LNCaP clone FGC (cell line): ENCODE measurements at regions not wholly inside any gene's neighbourhood (a gene's known extent, or its start where the extent isn't known, plus 50 kb on each side); places are given as distances from the start of the nearest gene placed in this dataset.

Experiments used
- DNase-seq: peaks from one replicate; pipeline ENCODE4 v3.0.0-alpha.2; 2011; ENCODE audit warnings: low read depth
- H3K4me3 ChIP-seq: 2 replicates; pipeline ENCODE4 v1.5.1; 2011; ENCODE audit warnings: mild to moderate bottlenecking, low read depth, low read length, control low read depth
- TF ChIP-seq, protein P1 (sequence below): IDR thresholded peaks from 2 replicates; pipeline ENCODE4 v1.5.1; 2012; ENCODE audit warnings: mild to moderate bottlenecking; ENCODE audit not compliant: control insufficient read depth, insufficient read depth; ENCODE audit errors: extremely low read depth

DNA sequence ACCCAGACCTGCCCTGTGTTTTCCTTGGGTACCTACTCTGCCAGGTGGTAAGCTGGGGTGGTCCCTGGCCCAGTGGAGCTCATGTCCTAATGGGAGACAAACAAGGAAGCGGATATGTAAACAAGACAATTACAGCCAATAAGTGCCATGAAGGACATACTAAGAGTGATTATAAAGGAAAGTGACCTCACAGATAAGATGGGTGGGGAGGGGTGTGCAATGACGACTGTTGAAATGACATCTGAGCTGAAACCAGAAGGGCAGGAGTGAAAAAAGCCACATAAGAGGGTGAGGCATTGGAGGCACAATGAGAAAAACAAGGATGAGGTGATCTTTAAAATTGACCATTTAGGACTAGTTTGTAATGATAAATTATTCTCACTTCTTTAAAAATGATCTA is 336.2 kb upstream of the IL12A start:
- no peak overlapping the region for H3K4me3 ChIP-seq
- TF ChIP-seq, protein P1, sequence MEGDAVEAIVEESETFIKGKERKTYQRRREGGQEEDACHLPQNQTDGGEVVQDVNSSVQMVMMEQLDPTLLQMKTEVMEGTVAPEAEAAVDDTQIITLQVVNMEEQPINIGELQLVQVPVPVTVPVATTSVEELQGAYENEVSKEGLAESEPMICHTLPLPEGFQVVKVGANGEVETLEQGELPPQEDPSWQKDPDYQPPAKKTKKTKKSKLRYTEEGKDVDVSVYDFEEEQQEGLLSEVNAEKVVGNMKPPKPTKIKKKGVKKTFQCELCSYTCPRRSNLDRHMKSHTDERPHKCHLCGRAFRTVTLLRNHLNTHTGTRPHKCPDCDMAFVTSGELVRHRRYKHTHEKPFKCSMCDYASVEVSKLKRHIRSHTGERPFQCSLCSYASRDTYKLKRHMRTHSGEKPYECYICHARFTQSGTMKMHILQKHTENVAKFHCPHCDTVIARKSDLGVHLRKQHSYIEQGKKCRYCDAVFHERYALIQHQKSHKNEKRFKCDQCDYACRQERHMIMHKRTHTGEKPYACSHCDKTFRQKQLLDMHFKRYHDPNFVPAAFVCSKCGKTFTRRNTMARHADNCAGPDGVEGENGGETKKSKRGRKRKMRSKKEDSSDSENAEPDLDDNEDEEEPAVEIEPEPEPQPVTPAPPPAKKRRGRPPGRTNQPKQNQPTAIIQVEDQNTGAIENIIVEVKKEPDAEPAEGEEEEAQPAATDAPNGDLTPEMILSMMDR: no peak
- no peak for DNase-seq

DNA sequence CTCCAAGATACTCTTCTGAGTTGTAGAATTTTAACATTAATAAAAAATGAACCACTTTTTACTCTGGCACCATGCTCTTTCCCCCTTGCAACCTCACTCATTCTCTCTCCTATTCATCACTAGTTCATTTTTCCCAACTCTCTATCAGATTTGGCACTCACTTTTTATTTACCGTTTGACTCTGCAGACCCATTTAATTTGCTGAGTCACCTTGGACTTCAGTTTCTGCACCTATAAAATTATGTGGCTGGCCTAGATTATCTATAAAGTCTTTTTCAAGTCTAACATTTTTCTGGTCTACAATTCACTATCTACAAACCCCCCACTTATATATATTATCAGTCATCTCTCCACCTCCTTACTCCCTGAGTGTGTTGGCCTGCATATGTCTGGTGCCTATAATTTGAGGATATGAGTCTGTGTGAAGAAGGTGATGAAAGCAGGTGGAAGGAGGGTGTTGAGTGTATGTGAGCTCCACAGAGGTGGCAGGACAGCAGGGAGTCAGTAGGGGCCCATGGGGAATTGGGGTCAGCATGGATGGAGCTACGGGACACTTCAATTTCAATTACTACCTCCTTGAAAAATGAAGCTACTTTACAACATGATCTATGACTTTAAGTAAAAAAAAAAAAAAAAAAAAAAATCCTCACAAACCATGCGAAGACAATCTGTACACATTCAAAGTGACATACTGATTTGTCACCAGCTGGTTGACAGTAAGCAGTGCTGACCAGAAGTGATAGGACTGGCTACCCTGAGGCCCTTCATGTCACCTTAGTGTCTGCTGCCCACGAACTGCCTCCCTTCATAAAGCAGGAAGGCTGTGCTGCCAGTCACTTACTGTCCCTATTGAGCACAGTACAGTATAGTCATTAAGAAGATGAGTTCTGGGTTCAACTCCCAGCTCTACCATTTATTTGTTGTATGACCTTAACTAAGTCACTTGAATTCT is 334.2 kb upstream of the IL12A start:
- TF ChIP-seq, protein P1: no peak
- DNase-seq: peak; percentile 47
- no peak overlapping the region for H3K4me3 ChIP-seq

DNA sequence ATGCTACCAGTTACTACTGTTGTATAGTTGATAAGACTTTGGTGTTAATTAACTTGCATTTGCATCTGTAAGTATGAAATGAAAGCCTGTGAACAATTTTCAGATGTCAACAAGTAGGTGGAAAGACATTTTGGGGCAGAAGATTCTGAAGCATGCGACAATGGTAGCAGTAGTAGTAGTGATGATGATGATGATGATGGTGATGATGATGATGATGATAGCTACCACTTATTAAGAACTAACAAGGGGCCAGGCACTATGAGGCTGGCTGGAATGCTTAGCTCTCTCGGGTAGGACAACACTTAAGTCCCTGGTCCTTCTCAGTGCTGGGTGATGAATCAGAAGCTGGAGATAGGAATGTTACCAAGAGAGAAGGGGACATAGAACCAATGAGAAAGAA is 333.4 kb upstream of the IL12A start:
- no peak for DNase-seq
- no peak overlapping the region for H3K4me3 ChIP-seq
- TF ChIP-seq, protein P1: no peak

DNA sequence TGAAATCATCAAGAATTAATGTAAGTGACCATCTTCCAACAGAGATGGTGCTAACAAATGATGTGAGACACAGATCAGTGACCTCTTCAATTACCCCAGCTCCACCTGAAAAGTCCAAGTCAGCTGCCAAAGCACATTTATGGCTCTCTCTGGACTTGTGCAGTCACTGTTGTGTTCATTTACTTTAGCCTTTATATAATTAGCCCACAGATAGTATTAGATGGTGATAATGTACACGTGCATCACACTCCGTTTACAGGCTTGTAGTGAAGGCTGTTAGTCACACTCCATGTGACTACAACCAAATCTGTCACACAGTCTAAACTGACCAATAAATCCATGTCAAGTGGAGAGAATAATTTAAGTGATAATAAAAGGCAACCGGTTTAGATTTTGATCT is 331.5 kb upstream of the IL12A start:
- TF ChIP-seq, protein P1: no peak
- no peak overlapping the region for H3K4me3 ChIP-seq
- DNase-seq: no peak

DNA sequence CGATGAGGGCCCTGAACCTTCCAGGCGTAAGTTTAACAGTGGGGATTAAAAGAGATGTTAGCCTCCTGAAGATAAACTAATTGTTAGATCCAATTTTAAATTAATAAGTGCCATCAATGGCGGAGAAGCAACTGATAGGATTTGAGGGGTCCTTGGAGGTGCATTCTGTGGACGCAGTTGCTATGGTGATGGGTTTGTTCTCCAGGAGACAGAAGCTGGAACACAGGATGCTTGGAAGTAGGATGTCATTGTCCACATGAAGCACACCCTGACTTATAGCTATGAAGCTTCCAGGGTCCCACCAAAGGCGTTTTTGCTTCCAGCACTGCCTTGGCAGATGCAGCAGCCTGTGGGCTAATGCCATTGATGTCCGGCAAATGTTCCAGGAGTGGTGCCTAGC is 331.0 kb upstream of the IL12A start:
- no peak for DNase-seq
- H3K4me3 ChIP-seq: no peak overlapping the region
- TF ChIP-seq, protein P1: no peak

DNA sequence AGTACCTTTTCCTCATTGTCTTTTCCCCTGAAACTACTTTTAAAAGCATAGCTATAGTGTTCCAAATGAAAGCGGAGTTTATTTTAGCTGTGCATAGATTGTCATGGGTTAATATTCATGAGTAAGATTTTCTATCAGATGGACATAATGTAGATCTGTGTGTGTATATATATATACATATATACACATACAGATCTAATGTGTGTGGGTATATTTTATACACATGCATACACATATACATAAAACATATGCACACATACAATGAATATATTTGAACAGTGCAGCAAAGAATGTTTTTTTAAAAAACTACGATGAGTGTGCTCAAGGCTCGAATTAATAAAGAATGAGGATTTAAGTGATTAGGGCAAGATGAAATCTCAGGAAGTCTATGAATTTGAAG is 328.3 kb upstream of the IL12A start:
- H3K4me3 ChIP-seq: no peak overlapping the region
- TF ChIP-seq, protein P1: no peak
- no peak for DNase-seq

DNA sequence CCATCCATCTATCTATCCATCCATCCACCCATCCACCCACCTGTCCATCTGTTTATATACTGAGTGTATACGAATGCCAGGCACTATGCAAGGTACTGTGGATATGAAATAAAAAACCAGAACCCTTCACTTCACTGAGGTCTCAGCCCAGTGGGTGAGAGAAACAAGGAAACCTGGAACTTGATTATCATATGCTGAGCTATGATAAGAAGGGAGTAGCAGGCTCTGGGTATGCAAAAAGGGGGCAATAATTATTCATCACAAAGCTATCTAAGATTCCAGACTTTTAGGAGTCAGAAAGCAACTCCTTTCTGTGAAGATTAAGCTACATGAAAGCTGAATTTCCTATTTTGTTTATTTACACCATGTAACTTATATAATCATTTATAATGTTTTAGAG is 327.7 kb upstream of the IL12A start:
- TF ChIP-seq, protein P1: no peak
- no peak for DNase-seq
- H3K4me3 ChIP-seq: no peak overlapping the region
